IMR-90 (cell line): ENCODE measurements at regions not wholly inside any gene's neighbourhood (a gene's known extent, or its start where the extent isn't known, plus 50 kb on each side); places are given as distances from the start of the nearest gene placed in this dataset.

Experiments
- BHLHE40 ChIP-seq: fragments of 150-350 bp; IDR thresholded peaks from 2 replicates; pipeline ENCODE4 v1.6.1; 2016; ENCODE audit warnings: mild to moderate bottlenecking, low read depth, low read length
- CHD1 ChIP-seq: IDR thresholded peaks from 2 replicates; pipeline ENCODE4 v1.6.1; 2012; ENCODE audit warnings: low read depth, low read length, improper control_type of control experiment
- MAZ ChIP-seq: IDR thresholded peaks from 2 replicates; pipeline ENCODE4 v1.6.1; 2012; ENCODE audit warnings: low read depth, mild to moderate bottlenecking, low read length, improper control_type of control experiment, moderate library complexity, borderline replicate concordance
- POLR2A ChIP-seq: IDR thresholded peaks from 2 replicates; pipeline ENCODE4 v1.6.1; 2012; ENCODE audit warnings: mild to moderate bottlenecking, low read depth, low read length
- RAD21 ChIP-seq: IDR thresholded peaks from 2 replicates; pipeline ENCODE4 v1.6.1; 2012; ENCODE audit warnings: low read length, improper control_type of control experiment
- TF ChIP-seq, protein P1 (sequence below): conservative IDR thresholded peaks from 2 replicates; pipeline ENCODE4 v1.5.1; 2012; ENCODE audit warnings: mild to moderate bottlenecking, low read depth, low read length, improper control_type of control experiment

DNA sequence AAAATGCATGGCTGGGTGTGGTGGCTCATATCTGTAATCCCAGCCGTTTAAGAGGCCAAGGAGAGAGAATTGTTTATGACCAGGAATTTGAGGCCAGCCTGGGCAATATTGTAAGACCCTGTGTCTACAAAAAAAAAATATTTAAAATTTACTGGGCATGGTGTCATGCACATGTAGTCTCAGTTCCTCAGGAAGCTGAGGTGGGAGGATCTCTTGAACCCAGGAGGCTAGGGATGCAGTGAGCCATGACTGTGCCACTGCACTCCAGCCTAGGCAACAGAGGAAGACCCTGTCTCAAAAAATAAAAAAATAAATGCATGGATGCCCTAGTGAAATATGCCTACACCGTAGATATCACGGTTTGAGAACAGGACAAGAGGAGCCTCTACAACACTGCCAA, 1331.2 kb upstream of the B3GALT2 start:
- TF ChIP-seq, protein P1, sequence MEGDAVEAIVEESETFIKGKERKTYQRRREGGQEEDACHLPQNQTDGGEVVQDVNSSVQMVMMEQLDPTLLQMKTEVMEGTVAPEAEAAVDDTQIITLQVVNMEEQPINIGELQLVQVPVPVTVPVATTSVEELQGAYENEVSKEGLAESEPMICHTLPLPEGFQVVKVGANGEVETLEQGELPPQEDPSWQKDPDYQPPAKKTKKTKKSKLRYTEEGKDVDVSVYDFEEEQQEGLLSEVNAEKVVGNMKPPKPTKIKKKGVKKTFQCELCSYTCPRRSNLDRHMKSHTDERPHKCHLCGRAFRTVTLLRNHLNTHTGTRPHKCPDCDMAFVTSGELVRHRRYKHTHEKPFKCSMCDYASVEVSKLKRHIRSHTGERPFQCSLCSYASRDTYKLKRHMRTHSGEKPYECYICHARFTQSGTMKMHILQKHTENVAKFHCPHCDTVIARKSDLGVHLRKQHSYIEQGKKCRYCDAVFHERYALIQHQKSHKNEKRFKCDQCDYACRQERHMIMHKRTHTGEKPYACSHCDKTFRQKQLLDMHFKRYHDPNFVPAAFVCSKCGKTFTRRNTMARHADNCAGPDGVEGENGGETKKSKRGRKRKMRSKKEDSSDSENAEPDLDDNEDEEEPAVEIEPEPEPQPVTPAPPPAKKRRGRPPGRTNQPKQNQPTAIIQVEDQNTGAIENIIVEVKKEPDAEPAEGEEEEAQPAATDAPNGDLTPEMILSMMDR: no peak
- no peak for TF ChIP-seq MAZ
- TF ChIP-seq BHLHE40: no peak
- no peak for TF ChIP-seq POLR2A
- TF ChIP-seq CHD1: no peak
- TF ChIP-seq RAD21: no peak
